ENCODE measurements at regions not wholly inside any gene's neighbourhood (a gene's known extent, or its start where the extent isn't known, plus 50 kb on each side); places are given as distances from the start of the nearest gene placed in this dataset.

DNA sequence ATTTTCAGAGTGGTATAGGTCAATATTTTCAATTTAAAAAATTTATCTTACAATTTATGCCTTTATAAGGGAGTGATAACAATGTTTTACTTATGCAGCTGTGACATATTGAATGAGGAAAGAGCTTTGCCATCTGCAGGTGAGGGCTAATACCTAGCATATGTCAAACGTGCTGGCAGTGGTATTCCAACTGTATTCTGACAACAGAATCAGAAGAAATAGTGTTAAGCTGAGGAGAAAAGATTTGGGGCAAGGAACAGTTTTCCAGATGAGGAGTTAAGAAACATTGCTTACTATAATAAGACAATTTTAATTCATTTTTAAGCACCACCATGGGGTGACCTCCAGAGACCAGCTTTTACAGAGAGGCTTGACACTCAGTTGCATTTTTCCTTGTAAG lies 267.8 kb upstream of the ZNF608 start:
- no peak for DNase-seq

DNA sequence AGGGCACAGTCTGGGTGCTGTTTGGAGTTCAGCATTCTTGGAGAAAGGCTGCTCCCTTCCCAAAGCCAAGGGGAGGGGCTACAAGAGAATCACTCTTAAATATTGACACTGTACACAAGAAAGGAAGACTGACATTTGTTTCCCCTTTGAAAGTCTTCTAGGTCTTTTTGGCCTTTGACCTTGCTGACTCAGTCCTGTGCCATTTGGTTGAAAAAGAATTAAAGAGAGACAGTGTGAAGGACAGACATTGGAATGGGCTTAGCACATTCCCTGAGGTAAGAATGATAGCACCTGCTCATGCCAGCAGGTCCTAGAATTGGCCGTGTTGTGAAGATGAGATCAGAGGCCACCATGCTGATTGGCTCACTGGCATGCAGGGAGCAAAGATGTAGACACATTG lies 271.4 kb upstream of the ZNF608 start:
- no peak for DNase-seq

DNA sequence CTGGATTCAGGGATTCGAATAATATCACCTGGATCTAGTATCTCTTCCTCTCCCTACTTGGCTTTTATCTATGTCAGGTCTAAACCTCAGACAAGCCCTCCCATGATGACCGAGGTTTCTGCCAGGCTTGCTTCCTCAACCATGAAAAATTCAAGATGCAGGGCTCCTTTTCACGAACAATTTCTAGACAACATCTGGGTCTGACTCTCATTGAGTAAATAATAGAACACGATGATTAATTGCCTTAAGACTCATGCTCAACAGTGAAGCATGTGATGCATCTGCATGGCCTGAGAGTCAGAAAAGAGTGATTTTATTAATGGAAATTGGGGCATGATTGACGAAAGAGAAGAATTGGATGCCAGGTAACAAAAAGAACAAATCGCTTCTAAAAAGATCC lies 277.2 kb upstream of the ZNF608 start:
- DNase-seq = no peak

DNA sequence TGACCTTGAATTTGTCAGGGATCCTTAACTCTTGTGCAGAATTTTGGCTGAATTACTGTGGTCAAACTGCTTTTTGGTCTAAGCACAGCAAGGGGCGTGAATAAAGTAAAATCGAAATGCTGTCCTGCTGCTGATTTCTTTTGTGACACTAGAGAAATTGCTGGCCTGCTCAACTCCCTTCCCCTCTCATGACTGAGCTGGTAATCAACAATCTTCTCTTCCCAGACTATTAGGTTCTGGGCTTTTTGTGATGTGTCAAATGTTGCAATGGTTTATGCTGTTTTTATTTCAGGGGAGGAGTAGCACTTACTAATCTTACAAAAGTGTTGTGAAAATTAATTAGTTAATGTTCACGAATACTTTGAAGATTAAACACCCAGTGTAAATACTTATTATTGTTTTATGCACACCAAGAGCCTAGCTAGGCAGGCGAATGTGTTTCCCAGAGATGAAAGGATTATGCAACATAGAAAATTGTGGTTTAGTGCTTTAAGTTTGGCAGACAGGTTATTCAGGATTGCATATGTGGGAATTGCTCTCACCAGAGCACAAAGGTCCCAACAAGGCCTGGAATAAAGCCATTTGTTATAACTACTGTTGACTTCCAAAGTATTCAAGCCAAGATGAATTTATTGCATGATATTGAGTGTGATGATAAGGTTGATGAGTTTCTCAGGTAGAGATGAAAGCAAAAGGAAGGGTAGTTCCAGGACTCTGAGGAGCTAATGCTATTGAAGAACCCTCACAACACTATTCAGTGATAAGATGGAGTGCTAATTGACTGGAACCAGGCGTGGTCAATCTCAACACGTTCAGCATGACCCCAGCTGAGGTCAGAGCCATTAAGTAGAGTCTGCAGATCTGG lies 280.7 kb upstream of the ZNF608 start:
- no peak for DNase-seq

DNA sequence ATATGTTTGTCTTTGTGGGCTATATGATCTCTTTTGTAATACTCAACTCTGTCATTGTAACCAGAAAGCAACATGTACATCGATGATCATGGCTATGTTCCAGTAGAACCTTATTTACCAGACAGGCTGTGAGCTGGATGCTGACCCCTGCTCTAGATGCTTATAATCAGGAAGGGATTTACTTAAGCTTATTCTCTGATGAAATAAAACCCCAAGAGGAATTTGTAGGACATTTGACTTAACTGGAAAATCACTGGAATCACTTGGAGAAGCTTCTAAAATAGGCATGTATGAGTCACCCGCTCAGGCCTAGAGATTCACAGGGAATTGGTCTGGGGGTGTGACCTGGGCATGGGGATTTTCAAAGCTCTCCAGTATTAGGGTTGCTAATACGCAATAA lies 285.8 kb upstream of the ZNF608 start:
- no peak for DNase-seq

DNA sequence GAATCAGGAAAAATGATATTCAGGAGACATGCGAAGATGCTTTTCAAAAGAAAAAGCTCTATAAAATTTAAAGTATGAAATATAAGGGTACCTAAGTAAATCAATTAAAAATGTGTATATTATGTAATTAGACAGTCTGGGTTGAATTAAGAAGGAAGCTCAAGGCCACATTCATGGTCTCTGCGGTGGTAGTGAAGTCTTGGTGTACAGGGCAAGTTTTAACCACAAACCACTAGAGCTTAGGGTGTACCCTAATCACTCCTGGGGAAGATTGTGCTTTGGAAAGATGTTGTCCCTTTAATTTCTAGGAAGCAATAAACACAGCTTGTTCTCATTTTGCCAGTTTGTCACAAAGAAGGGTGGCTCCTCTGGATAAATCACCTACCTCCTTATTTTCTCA lies 287.2 kb upstream of the ZNF608 start:
- no peak for DNase-seq

DNA sequence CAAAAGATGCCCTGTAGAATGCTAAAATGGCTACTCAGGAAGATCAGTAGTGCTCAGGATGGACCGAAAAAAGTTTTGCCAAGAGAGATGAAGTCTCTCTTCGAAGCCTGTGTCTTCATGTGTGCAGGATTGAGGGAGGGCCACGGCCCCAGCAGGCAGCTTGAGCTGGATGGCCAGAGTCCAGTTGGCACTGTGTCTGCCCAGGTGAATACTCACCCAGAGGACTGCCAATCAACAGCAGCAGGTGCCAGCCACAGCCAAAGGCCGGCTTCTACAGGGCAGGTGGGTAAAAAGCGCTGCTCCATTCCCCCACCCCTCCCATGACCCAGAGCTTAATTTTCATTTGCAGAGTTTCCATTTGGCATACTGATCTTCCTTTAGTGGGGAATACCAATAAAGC lies 287.9 kb upstream of the ZNF608 start:
- DNase-seq = no peak

DNA sequence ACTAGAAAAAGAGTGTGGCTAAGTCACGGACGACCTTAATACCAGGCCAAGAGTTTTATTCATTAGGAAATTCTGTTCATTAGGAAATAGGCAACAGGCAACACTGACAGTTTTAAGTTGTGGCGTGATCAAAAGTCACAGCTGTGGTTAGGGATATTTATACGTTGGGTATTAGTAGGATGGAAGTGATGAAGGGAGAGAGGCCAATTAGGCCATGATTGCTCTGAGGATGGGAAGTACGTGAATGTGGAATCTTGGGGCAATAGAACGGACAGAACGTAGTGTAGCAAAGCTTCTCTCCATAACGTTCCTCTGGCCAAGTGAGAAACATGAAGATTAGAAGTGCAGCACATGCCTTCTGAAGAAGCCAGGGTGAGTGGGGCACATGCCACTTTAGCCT lies 290.1 kb upstream of the ZNF608 start:
- DNase-seq = no peak

DNA sequence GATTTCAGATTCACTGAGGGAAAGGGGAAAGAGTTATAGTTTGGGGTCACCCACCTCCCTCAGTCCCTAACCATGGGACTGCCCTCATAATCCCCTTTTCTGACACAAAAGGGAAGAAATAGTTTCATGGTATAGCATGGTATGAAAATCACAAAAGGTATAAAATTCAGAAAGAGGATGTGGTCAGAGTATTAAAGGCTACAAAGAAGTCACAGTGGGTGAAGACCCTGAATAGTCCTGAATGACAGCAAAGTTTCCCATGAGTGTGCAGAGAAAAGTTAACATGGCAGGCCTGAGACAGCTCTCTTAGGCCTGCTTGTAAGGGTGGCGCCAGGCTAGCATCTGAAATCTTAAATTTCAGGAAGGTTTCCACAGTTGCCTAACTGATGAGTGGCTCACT lies 290.6 kb upstream of the ZNF608 start:
- no peak for DNase-seq

DNA sequence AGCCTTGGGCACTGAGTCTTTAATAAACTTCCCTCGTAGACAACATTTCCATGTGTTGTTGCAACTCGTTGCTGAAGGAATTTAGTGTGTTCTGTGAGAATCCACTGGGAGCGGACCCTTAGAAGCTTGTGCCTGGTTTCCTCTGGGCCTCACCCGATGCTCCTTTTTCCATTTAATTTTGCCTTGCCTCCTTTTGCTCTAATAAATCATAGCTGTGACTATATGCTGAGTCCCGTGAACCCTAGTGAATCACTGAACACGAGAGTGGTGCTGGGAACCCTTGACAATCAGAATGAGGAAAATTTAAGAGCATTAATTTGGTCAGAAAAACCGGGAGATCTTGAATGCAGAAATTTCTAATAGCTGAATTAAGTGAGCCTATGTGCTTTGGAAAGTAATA lies 291.1 kb upstream of the ZNF608 start:
- no peak for DNase-seq

DNA sequence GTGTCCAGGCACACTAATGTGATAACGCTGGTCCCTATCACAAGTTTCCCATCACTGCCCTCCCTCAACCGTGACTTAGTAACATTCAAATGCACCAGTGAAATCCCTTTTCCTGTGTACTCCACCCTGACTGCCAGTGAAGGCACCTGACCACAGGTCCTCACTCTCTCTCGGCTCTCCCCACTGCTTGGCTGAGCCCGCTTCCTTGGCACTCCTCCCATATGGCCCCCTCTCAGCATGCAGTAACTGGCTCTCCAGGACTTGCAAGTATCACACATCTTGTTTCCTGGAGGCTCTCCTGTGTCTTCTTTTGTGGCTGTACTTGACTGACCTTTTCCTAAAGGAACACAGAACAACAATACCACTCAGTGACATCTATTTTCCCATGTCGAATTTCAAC lies 292.0 kb upstream of the ZNF608 start:
- no peak for DNase-seq

DNA sequence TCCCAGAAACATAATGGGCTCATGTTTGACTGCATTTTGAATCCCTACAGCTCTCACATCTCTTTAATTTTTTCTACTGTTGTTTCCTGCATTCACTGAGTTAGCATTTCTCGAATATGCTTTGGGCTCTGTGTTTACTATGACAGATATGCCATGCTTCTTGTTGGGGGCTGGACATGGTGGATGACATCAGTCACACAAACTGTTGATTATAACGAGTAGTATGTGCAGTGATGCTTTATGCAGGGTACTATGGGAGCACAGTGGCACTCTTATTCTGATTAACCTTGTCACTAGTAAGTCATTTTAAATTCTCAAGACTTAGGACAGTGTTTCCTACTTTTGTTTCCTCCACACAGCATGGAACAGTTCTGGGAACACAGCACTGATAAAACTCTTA lies 295.4 kb upstream of the ZNF608 start:
- no peak for DNase-seq

DNA sequence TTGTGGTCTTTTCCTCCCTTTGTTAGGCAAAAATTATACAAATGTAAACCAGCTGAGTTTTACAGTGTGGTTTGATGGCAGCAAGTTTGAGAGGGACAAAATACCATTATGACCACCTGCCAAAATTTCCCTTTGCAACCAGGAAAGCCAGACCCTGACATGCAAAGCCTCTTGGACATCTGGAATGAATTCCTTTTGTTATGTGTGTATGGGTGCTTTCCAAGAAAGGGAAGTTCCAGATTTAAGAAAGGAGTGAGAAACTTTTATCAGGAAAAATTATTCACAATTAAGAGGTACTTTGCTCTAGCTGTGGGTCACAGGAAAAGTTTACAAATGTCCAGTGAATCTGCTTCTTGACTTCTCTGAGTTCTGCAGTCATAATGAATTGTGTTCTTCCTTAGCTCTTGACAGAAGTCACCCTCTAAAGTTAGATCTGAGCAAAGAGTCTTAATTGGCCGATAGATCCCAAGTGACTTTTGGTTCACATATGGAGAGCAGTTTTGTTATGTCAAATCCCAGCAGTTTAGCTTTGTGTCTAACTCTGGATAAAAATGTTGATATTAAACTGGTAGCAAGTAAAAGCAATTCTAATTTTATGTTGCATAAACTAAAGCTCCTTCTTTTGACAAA lies 295.9 kb upstream of the ZNF608 start:
- no peak for DNase-seq

DNA sequence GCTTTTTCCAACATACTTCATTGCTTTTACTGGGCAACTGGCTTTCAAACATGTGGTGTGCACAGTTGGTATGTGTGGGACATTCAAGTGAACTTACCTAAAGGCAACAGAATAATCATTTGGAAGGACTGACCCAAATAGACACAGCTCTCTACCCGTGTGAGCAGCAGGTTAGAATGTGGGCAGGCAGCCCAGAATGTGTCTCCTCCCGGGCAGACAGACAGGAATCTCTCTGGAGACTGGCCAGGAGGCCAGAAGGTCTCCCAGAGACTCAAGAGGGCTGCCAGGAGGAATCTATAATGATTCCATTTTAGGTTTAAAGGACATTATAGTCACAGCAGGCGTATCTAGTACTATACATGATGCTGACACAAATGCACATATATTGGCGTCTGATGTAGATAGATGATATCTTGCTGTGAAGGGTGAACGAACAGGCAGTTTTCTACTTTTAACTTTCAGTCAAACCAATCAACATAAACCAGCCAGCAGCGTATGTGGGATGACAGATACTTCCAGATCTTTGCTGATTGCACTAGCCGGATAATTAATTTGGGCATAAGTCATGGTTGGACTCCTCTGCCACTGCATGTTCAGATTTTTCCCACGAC lies 297.4 kb upstream of the ZNF608 start:
- DNase-seq = no peak

DNA sequence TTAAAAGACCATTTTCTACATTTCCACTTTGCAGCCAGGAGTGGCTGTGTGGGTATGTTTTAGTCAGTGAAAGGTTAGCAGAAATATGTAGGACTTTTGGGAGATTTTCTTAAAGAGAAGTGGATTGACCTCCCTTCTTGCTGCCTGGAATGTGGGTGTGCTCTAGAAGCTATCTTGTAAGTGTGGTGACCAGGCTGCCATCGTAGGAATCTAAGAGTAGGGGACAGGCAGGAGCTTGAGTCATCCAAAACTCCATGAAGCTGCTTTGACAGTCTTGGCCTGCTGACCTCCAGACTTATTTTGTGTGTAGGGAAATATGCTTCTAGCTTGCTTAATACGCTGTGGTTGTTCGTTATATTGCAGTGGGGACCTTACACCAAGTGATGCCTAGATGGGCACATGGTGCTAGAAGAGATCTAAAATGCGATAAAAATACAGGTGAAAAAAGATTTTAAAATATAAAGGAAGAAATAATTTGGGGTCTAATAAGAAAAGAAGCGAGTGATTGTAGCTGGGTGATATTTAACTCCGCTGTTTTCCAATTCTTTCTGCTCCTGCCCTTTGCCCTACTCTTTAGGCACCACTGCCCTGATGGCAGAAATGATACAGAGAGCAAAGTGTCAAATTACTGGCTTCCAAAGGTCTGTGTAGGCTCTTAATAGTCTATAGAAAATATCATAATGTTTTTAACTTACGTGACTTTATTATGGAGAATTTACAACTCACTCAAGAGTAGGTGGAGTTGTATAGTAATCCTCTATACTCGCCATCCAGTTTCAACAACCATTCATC lies 298.2 kb upstream of the ZNF608 start:
- DNase-seq = no peak

DNA sequence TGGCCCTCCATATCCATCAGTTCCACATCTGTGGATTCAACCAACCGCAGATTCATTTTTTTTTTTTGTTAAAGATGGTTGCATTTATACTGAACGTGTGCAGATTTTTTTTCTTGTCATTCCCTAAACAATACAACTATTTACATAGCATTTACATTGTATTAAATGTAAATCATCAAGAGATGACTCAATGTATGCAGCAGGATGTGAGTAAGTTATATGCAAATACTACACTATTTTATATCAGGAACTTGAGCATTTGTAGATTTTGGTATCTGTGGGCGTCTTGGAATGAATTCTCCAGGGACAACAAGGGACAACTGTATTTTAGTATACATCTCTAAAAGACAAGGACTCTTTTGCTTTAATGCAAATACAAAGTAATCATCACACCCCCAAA lies 299.2 kb upstream of the ZNF608 start:
- DNase-seq = no peak

DNA sequence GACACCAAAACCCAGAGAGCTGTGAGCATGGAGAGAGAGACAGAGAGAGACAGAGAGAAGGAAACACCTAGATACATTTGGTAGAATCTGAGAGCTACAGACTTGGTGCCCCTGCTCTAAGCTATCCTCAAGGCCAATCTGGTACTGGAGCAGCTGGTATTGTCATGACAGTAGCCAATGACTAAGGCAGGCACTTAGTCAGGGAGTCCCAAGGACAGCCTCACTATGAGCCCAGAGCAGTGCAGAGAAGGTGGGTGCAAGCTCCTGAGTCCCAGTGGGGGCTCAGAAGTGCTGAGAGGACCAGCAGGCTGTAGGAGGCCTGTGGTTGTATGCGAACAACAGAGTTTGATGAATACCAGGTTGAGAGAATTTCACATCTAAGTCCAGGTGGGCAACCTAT lies 300.4 kb upstream of the ZNF608 start:
- no peak for DNase-seq

DNA sequence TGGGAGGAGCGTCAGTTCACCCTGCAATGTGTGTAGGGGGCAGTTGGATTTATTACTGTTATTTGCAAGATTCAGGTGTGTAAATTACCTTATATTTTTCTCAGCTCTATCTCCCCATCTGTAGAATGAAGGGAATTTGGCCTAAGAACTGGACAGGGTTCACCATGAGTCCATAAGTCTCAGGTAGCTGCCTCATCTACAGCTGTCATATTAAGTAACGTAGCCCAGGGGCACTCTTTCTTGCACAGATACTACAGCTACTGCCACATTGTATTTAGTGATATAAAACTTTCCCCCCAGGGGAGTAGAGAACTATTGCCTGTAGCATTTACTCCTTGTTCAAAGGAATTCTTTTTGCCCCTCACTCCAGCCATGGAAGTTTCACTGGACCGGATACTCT lies 301.4 kb upstream of the ZNF608 start:
- DNase-seq = no peak

DNA sequence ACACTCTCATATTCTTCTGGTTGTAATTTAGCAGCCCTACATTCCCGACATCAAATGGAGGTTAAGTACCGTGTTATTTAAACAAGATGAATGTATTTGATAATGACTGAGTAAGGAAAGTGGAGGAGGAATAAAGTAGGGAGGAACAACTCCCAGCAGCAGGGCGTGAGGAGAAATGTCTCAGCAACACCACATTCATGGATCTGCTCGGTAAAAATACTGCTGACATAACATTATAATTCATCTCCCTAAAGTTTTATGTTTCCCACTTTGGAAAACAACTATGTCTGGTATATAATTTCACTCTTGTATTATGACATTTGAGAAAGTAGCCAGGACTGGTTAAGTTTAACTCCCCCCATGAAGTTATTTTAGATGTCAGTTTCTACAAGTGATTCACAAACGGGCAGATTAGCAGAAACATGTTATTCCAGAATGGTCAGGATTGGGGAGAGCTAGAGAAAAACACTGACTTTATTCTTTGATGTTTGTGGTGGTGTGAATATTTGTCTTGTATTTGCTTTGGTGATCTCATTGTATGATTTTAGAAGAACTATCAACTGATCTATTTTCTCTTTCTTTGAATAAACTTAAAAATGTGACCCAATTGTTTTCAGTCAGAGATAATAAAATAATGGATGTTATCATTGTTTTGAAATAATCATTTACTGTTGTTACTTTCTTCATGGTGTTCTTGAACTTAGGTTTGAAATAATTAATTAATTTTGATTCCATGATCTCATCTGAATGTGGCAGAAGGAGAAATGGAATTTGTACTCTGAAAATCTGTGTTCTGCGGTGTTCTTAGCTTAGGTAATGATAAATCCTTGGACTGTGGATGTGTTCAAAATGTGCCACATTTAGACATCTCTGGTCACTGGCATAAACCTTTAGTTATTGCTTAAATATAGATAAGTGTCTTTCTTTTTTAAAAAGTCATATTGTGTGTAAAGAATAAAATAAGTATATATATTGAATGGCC lies 303.6 kb upstream of the ZNF608 start:
- DNase-seq = no peak

DNA sequence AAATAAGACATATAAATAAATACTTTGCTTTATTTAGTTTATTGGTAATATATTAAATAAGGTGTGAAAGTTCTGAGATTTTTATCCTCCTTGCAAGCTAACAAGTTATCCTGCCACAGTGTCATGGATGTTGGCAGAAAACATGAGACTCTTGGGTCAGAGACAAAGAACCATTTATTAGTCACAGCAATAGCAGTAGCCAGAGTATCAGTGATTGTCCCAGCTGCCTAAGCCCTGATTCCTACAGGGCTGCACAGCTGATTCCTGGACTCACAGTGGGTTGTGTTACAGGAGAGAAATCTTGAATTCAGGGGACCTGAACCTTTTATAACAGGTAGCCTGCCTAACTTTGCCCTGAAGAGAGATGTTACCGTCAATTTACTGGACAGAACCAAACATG lies 304.5 kb upstream of the ZNF608 start:
- DNase-seq = no peak

DNA sequence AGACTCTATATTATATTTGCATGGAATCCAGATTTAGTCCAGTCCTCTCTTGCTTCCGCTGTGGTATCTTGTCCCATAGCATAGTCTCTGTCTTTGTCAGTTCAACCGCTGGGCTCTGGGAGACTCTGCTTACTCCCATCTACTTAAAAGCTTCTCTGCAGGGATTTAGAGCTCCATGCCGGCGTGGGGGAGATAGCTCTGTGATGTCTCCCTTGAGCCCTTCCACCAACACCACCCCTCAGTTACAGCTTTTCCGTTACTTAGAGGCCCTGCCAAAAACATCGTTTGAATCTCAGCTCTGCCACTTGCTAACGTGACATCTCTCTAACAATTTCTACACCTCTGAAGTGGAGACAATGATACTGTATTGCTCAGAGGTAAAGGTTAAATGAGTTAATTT lies 306.1 kb upstream of the ZNF608 start:
- DNase-seq = no peak

DNA sequence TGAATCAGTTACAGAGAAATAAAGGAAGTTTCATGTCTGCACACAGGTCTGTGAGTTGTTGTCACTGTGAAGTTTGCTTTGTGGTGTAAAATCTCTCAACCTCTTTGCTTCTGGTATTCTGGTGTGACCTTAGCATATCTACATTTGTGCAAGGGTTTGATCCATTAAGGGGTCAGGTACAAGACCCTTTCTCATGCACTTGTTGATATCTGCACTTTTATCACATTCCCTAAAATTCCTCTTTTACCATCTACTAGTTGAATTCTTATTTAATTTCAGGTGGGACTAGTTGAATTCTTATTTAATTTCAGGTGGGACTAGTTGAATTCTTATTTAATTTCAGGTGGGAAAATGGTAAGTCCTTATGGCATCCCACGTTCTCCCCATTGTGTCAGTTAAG lies 306.7 kb upstream of the ZNF608 start:
- DNase-seq = no peak
